HL-60 (cell line): ENCODE measurements at regions not wholly inside any gene's neighbourhood (a gene's known extent, or its start where the extent isn't known, plus 50 kb on each side); places are given as distances from the start of the nearest gene placed in this dataset.

Experiments
- DNase-seq, 2 experiments: peaks; one replicate each; pipeline ENCODE4 v3.0.0-alpha.2; 2010 to 2020; ENCODE audit warnings: low read depth in 1 of 2, low spot score in 1 of 2
- H3K27ac ChIP-seq: fragments of 250-450 bp; sonication (Bioruptor Pico); replicated peaks from 2 replicates; pipeline ENCODE4 v1.5.1; 2020; ENCODE audit warnings: mild to moderate bottlenecking, moderate library complexity
- H3K27me3 ChIP-seq: fragments of 250-450 bp; sonication (Bioruptor Pico); 2 replicates; pipeline ENCODE4 v1.5.1; 2021; ENCODE audit warnings: mild to moderate bottlenecking, moderate library complexity; ENCODE audit not compliant: insufficient read depth, poor library complexity, severe bottlenecking
- H3K4me3 ChIP-seq: replicated peaks from 2 replicates; pipeline ENCODE4 v1.5.1; 2011; ENCODE audit warnings: mild to moderate bottlenecking, control low read depth, low read length; ENCODE audit not compliant: insufficient read depth
- GABPA ChIP-seq: IDR thresholded peaks from 2 replicates; pipeline ENCODE4 v1.6.1; 2012; ENCODE audit warnings: low read depth
- POLR2AphosphoS5 ChIP-seq: IDR thresholded peaks from 2 replicates; pipeline ENCODE4 v1.6.1; 2012; ENCODE audit warnings: low read depth
- SPI1 ChIP-seq: IDR thresholded peaks from 2 replicates; pipeline ENCODE4 v1.6.1; 2012; ENCODE audit warnings: low read depth, mild to moderate bottlenecking, borderline replicate concordance
- TF ChIP-seq, protein P1 (sequence below): IDR thresholded peaks from 2 replicates; pipeline ENCODE4 v1.6.1; 2012; ENCODE audit warnings: low read depth; ENCODE audit not compliant: insufficient replicate concordance
- TF ChIP-seq, protein P2 (sequence below): IDR thresholded peaks from one replicate; pipeline ENCODE4 v1.5.1; 2011; ENCODE audit warnings: low read length, control low read depth, inconsistent platforms; ENCODE audit not compliant: insufficient read depth

DNA sequence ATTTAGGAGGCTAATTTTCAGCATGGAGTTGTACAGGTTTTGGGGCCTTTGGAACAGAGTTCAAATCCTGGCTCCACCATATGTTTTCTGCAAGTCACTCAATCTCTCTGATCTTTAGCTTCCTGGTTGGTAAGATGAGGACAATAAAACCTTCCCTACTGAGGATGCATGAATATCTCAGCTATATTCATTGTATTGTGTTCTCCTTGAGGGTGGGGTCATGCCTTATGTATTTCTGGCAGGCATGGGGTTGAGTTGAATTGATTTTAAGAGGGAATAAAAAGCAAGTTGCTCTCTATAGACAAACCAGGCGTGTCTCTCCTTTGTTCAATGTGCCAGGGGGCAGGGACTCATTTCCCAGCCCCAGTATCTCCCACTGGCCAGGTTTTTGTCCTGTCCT, 173.1 kb downstream of the C12orf75 start:
- H3K4me3 ChIP-seq: no peak overlapping the region
- DNase-seq: no peak
- no peak overlapping the region for H3K27ac ChIP-seq
- TF ChIP-seq, protein P1, sequence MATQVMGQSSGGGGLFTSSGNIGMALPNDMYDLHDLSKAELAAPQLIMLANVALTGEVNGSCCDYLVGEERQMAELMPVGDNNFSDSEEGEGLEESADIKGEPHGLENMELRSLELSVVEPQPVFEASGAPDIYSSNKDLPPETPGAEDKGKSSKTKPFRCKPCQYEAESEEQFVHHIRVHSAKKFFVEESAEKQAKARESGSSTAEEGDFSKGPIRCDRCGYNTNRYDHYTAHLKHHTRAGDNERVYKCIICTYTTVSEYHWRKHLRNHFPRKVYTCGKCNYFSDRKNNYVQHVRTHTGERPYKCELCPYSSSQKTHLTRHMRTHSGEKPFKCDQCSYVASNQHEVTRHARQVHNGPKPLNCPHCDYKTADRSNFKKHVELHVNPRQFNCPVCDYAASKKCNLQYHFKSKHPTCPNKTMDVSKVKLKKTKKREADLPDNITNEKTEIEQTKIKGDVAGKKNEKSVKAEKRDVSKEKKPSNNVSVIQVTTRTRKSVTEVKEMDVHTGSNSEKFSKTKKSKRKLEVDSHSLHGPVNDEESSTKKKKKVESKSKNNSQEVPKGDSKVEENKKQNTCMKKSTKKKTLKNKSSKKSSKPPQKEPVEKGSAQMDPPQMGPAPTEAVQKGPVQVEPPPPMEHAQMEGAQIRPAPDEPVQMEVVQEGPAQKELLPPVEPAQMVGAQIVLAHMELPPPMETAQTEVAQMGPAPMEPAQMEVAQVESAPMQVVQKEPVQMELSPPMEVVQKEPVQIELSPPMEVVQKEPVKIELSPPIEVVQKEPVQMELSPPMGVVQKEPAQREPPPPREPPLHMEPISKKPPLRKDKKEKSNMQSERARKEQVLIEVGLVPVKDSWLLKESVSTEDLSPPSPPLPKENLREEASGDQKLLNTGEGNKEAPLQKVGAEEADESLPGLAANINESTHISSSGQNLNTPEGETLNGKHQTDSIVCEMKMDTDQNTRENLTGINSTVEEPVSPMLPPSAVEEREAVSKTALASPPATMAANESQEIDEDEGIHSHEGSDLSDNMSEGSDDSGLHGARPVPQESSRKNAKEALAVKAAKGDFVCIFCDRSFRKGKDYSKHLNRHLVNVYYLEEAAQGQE: no peak
- TF ChIP-seq POLR2AphosphoS5 (no peak), SPI1 (no peak), GABPA (no peak)
- TF ChIP-seq, protein P2, sequence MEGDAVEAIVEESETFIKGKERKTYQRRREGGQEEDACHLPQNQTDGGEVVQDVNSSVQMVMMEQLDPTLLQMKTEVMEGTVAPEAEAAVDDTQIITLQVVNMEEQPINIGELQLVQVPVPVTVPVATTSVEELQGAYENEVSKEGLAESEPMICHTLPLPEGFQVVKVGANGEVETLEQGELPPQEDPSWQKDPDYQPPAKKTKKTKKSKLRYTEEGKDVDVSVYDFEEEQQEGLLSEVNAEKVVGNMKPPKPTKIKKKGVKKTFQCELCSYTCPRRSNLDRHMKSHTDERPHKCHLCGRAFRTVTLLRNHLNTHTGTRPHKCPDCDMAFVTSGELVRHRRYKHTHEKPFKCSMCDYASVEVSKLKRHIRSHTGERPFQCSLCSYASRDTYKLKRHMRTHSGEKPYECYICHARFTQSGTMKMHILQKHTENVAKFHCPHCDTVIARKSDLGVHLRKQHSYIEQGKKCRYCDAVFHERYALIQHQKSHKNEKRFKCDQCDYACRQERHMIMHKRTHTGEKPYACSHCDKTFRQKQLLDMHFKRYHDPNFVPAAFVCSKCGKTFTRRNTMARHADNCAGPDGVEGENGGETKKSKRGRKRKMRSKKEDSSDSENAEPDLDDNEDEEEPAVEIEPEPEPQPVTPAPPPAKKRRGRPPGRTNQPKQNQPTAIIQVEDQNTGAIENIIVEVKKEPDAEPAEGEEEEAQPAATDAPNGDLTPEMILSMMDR: no peak
- peaks cover 3% of the 10 kb centered on the region for H3K27me3 ChIP-seq

DNA sequence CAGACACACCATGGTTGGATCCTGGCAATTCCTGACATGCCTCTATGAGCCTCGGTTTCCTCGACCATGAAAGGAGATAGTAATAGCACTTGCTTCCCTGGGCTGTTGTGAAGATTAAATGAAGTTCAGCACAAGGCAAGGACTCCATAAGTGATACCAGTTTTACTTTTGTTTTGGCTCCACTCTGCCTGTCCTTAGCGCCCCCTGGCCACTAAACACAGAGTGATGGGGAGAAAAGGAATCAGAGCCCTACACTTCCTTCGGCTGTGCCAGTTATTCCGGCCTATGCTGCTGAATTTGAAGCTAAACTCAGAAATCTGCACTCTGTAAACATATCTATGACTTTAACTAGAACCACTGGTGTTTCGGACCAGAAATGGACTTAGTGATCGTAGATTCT, 173.8 kb downstream of the C12orf75 start:
- no peak for TF ChIP-seq SPI1
- no peak for TF ChIP-seq GABPA
- TF ChIP-seq, protein P1: no peak
- TF ChIP-seq, protein P2: no peak
- Histone ChIP-seq H3K27me3 (peaks cover 3% of the 10 kb centered on the region), H3K27ac (no peak overlapping the region), H3K4me3 (no peak overlapping the region)
- no peak for DNase-seq

- H3K27ac ChIP-seq: no peak overlapping the region
- H3K27me3 ChIP-seq: no peaks in the 10 kb centered on the region
- no peak overlapping the region for H3K4me3 ChIP-seq
- TF ChIP-seq GABPA: no peak
- TF ChIP-seq, protein P2: no peak
- DNase-seq: no peak
These were observed 176.3 kb downstream of the C12orf75 start for GRCh38 chr12:105506678-105507310.
